Spinal cord (tissue), 9 donors: ENCODE measurements at regions not wholly inside any gene's neighbourhood (a gene's known extent, or its start where the extent isn't known, plus 50 kb on each side); places are given as distances from the start of the nearest gene placed in this dataset.

Experiments
- DNase-seq, 6 donors: peaks; one replicate each; pipeline versions ENCODE4 v3.0.0 to v3.0.0-alpha.2; 2013 to 2015; ENCODE audit warnings: low spot score in 6 of 6, low read depth in 4 of 6
- H3K27ac ChIP-seq: one replicate; pipeline ENCODE4 v1.5.1; 2013; ENCODE audit warnings: low read depth, low read length, control low read depth
- H3K27me3 ChIP-seq: one replicate; pipeline ENCODE4 v1.6.1; 2013; ENCODE audit warnings: low read length; ENCODE audit not compliant: control insufficient read depth, insufficient read depth
- H3K36me3 ChIP-seq: one replicate; pipeline ENCODE4 v1.6.1; 2013; ENCODE audit warnings: low read length; ENCODE audit not compliant: control insufficient read depth, insufficient read depth
- H3K4me1 ChIP-seq: one replicate; pipeline ENCODE4 v1.6.1; 2013; ENCODE audit warnings: low read length; ENCODE audit not compliant: control insufficient read depth, insufficient read depth
- H3K4me3 ChIP-seq: one replicate; pipeline ENCODE4 v1.5.1; 2013; ENCODE audit warnings: low read depth, low read length, control low read depth
- H3K9me3 ChIP-seq: one replicate; pipeline ENCODE4 v1.6.1; 2013; ENCODE audit warnings: low read length; ENCODE audit not compliant: control insufficient read depth, insufficient read depth
- WGBS: methylation state at CpG from one replicate; pipeline ENCODE4 v1.1.5; 2013; ENCODE audit warnings: missing lambda C conversion rate; ENCODE audit not compliant: insufficient coverage; 5-methylcytosine and 5-hydroxymethylcytosine counted together
- donor health status: healthy.

GRCh38 chr9:7358876-7359275, 440.7 kb downstream of the DMAC1 start:
- no peak for DNase-seq
- Histone ChIP-seq H3K9me3 (no peaks in the 10 kb centered on the region), H3K4me3 (no peak overlapping the region), H3K36me3 (no peaks in the 10 kb centered on the region), H3K27me3 (no peaks in the 10 kb centered on the region), H3K27ac (no peak overlapping the region), H3K4me1 (no peaks in the 10 kb centered on the region)

GRCh38 chr9:7354704-7355103, 444.9 kb downstream of the DMAC1 start:
- no peaks in the 10 kb centered on the region for H3K27me3 ChIP-seq
- DNase-seq = no peak
- H3K4me1 ChIP-seq = no peaks in the 10 kb centered on the region
- H3K9me3 ChIP-seq = no peaks in the 10 kb centered on the region
- H3K4me3 ChIP-seq = no peak overlapping the region
- H3K36me3 ChIP-seq = no peaks in the 10 kb centered on the region
- no peak overlapping the region for H3K27ac ChIP-seq

- no peak overlapping the region for H3K27ac ChIP-seq
- H3K9me3 ChIP-seq = no peaks in the 10 kb centered on the region
- no peak for DNase-seq
- H3K36me3 ChIP-seq = no peaks in the 10 kb centered on the region
- no peaks in the 10 kb centered on the region for H3K4me1 ChIP-seq
- H3K4me3 ChIP-seq = no peak overlapping the region
- no peaks in the 10 kb centered on the region for H3K27me3 ChIP-seq
These were observed 450.9 kb downstream of the DMAC1 start for GRCh38 chr9:7348692-7349091.

GRCh38 chr9:7347556-7347955, 452.0 kb downstream of the DMAC1 start:
- DNase-seq = no peak
- no peaks in the 10 kb centered on the region for H3K9me3 ChIP-seq
- H3K4me3 ChIP-seq = no peak overlapping the region
- WGBS = no CpG with 5 or more reads among the region's 4 CpGs
- H3K36me3 ChIP-seq = no peaks in the 10 kb centered on the region
- H3K4me1 ChIP-seq = no peaks in the 10 kb centered on the region
- no peak overlapping the region for H3K27ac ChIP-seq
- H3K27me3 ChIP-seq = no peaks in the 10 kb centered on the region

GRCh38 chr9:7346144-7346543, 453.4 kb downstream of the DMAC1 start:
- no peak for DNase-seq
- H3K4me1 ChIP-seq = no peaks in the 10 kb centered on the region
- H3K4me3 ChIP-seq = no peak overlapping the region
- H3K27ac ChIP-seq = no peak overlapping the region
- no peaks in the 10 kb centered on the region for H3K9me3 ChIP-seq
- H3K27me3 ChIP-seq = no peaks in the 10 kb centered on the region
- no peaks in the 10 kb centered on the region for H3K36me3 ChIP-seq
- WGBS = 91% methylated on average over 4 of the region's 6 CpGs

GRCh38 chr9:7342736-7343135, 456.8 kb downstream of the DMAC1 start:
- no peak overlapping the region for H3K4me3 ChIP-seq
- no peak overlapping the region for H3K27ac ChIP-seq
- H3K27me3 ChIP-seq = no peaks in the 10 kb centered on the region
- no CpG with 5 or more reads among the region's 5 CpGs for WGBS
- no peaks in the 10 kb centered on the region for H3K9me3 ChIP-seq
- no peaks in the 10 kb centered on the region for H3K36me3 ChIP-seq
- peak in 1 of 6 donors; percentile 52 for DNase-seq
- H3K4me1 ChIP-seq = no peaks in the 10 kb centered on the region

- DNase-seq = peak in 1 of 6 donors; percentile 36
- no peaks in the 10 kb centered on the region for H3K4me1 ChIP-seq
- H3K36me3 ChIP-seq = no peaks in the 10 kb centered on the region
- H3K9me3 ChIP-seq = no peaks in the 10 kb centered on the region
- no peaks in the 10 kb centered on the region for H3K27me3 ChIP-seq
- H3K4me3 ChIP-seq = no peak overlapping the region
- no peak overlapping the region for H3K27ac ChIP-seq
- WGBS = 88% methylated on average over 1 of the region's 1 CpG
These were observed 457.3 kb downstream of the DMAC1 start for GRCh38 chr9:7342229-7342628.

- no peaks in the 10 kb centered on the region for H3K27me3 ChIP-seq
- H3K4me1 ChIP-seq = no peaks in the 10 kb centered on the region
- no peak for DNase-seq
- no peak overlapping the region for H3K4me3 ChIP-seq
- no peaks in the 10 kb centered on the region for H3K36me3 ChIP-seq
- H3K27ac ChIP-seq = no peak overlapping the region
- no CpG with 5 or more reads among the region's 1 CpG for WGBS
- H3K9me3 ChIP-seq = no peaks in the 10 kb centered on the region
These were observed 458.0 kb downstream of the DMAC1 start for GRCh38 chr9:7341571-7341970.

GRCh38 chr9:7340451-7340850, 459.1 kb downstream of the DMAC1 start:
- H3K27ac ChIP-seq = no peak overlapping the region
- WGBS = no CpG with 5 or more reads among the region's 2 CpGs

GRCh38 chr9:7338586-7339281, 460.8 kb downstream of the DMAC1 start:
- 40% methylated on average over 2 of the region's 6 CpGs for WGBS
- H3K36me3 ChIP-seq = no peaks in the 10 kb centered on the region
- H3K27ac ChIP-seq = no peak overlapping the region
- DNase-seq = no peak
- H3K4me3 ChIP-seq = no peak overlapping the region
- no peaks in the 10 kb centered on the region for H3K9me3 ChIP-seq
- no peaks in the 10 kb centered on the region for H3K4me1 ChIP-seq
- H3K27me3 ChIP-seq = no peaks in the 10 kb centered on the region

More at GRCh38 chr9:7340451-7340850, 459.1 kb downstream of the DMAC1 start:
- no peak overlapping the region for H3K4me3 ChIP-seq
- H3K27me3 ChIP-seq = no peaks in the 10 kb centered on the region
- no peaks in the 10 kb centered on the region for H3K9me3 ChIP-seq
- no peaks in the 10 kb centered on the region for H3K36me3 ChIP-seq
- no peaks in the 10 kb centered on the region for H3K4me1 ChIP-seq
- DNase-seq = no peak
